ENCODE measurements at regions not wholly inside any gene's neighbourhood (a gene's known extent, or its start where the extent isn't known, plus 50 kb on each side); places are given as distances from the start of the nearest gene placed in this dataset.

DNA sequence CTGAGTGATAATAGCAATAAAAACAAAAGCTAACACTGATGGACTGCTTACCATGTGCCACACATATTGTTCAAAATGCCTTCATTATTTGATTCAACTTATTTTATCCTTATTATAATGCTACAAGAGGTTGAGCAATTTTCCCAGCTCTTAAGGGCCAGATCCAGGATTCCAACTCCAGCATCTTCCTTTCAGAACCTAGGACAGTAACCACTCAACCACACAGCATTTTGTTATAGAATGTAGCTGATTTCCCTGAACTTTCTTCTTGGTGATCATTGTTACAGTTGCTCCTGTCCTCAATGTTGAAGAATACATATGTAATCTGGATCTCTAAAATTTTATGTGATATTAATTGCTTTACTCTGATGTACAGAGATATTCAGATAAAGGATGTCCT is 341.7 kb downstream of the PIK3C3 start:
- TF ChIP-seq, protein P1, sequence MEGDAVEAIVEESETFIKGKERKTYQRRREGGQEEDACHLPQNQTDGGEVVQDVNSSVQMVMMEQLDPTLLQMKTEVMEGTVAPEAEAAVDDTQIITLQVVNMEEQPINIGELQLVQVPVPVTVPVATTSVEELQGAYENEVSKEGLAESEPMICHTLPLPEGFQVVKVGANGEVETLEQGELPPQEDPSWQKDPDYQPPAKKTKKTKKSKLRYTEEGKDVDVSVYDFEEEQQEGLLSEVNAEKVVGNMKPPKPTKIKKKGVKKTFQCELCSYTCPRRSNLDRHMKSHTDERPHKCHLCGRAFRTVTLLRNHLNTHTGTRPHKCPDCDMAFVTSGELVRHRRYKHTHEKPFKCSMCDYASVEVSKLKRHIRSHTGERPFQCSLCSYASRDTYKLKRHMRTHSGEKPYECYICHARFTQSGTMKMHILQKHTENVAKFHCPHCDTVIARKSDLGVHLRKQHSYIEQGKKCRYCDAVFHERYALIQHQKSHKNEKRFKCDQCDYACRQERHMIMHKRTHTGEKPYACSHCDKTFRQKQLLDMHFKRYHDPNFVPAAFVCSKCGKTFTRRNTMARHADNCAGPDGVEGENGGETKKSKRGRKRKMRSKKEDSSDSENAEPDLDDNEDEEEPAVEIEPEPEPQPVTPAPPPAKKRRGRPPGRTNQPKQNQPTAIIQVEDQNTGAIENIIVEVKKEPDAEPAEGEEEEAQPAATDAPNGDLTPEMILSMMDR (IDR thresholded peaks at IDR 0.05; ENCODE audit: insufficient read depth, low read length), result no peak
- peak; percentile 21 for DNase-seq (ENCODE audit: low read depth)
- H3K4me3 ChIP-seq (ENCODE audit: low read depth, low read length), result no peak overlapping the region

DNA sequence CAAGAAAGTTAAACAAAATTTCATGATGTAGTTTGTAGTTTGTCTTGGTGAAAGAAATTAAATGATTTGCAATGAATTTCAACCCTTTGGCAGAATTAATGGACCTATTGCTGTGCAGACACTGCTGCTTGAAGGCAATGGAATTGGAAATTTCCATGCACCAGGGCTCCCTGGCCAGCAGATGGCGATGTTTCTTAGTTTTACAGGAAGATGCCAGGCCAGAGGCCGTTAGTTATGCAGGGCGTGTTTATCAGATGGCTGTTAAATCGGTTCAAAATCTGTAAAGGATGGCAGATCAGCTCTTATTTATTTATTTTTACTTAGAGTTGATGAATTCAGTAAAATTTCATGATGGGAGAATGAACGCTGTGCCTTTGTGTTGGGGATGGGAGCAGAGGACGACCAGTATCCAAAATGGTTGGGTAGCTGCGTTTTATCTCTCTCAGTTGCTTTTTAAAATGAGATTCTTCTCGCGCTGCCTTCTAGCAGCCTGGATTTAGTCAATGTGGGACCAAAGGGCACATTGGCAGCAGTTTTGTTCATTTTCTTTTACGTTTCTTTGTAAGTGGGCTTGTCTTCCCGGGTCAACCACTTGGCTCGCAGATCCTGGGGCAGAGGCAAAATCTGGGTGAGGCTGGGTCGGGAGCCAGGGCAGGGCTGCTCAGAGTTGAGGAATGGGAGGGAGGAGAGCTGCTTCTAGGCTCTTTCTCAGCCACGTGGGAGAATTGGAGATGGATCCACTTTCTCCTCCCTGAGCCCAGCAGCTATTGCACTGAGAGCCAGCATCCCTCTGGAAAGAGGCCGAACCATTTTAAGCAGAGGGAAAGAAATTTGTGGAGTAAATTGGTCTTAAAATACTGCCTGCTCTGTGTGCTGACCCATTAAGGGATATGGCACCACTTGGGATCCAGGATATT is 344.0 kb downstream of the PIK3C3 start:
- TF ChIP-seq, protein P1 (IDR thresholded peaks at IDR 0.05; ENCODE audit: insufficient read depth, low read length), result peak; percentile 92
- peak overlapping the region; percentile 32 for H3K4me3 ChIP-seq (ENCODE audit: low read depth, low read length)
- DNase-seq (ENCODE audit: low read depth), result peak; percentile 86

DNA sequence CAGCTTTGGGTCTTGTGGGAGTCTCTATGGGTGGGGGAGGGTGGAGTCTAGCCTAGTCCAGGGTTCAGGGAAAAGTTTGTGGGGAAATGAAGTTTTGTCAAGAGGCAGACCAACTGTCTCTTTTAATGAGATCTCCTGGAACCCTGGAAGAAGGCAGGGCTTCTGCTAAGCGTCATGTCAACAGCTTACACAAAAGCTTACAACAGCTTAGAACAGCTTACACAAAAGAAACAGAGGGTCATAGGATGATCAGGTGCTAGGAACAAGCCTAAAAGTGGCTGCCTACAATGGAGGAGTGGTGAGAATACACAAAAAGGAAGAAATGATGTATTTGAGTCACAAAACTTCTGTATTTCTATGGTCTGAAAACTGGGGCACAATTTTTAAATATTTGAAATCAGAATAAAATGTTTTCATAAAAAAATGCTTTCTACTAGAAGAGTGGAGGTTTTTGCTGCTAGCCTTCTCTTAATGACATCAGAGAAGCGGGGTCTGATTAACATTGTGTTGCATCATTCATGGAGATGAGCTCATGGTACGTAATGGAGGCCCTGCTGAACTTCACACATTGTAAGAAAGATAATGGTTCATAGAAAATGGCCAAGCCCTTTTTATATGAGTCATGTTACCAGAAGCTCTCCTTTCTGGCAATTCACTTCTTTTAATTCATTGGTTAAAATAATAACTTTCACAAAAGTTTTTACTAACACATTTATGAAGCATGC is 351.0 kb downstream of the PIK3C3 start:
- TF ChIP-seq, protein P1 (IDR thresholded peaks at IDR 0.05; ENCODE audit: insufficient read depth, low read length), result no peak
- peak; percentile 49 for DNase-seq (ENCODE audit: low read depth)
- H3K4me3 ChIP-seq (ENCODE audit: low read depth, low read length), result no peak overlapping the region

DNA sequence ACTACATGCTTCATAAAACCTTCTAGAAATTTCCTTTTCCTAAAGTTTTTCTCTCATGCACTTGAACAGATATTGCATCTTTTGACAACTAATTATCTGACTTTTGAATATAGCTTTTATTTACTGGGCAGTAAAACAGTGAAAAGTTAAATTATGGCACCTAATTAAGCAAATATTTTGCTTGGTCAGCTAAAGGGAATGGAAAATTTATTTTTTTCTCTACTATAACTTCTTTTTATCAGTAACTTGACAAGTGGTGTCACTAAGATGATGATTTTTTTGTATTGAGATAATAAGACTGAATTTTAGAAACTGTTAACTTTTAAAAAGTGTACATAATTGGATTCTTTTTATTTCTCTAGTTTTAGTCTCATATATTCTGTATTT is 351.6 kb downstream of the PIK3C3 start:
- no peak overlapping the region for H3K4me3 ChIP-seq (ENCODE audit: low read depth, low read length)
- TF ChIP-seq, protein P1 (IDR thresholded peaks at IDR 0.05; ENCODE audit: insufficient read depth, low read length), result no peak
- DNase-seq (ENCODE audit: low read depth), result no peak

DNA sequence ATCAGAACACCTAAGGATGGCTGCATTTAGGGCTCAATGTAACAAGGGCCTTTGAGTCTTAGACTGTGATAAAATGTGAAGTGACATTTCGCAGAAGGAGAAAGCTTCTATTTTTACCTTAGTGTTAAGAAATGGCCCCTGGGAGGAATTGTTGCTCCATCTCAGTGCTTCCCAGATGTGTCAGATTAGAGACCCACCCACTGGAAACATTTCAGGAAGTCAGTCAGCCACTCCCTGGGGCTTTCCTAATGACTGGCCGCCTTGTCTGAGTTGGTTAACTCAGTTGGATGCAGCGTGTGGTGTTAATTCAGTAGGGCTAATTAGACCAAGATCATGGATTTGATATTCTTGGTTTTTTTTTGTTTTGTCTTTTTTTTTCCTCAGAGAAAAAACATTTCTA is 355.9 kb downstream of the PIK3C3 start:
- no peak overlapping the region for H3K4me3 ChIP-seq (ENCODE audit: low read depth, low read length)
- DNase-seq (ENCODE audit: low read depth), result peak; percentile 75
- TF ChIP-seq, protein P1 (IDR thresholded peaks at IDR 0.05; ENCODE audit: insufficient read depth, low read length), result no peak

DNA sequence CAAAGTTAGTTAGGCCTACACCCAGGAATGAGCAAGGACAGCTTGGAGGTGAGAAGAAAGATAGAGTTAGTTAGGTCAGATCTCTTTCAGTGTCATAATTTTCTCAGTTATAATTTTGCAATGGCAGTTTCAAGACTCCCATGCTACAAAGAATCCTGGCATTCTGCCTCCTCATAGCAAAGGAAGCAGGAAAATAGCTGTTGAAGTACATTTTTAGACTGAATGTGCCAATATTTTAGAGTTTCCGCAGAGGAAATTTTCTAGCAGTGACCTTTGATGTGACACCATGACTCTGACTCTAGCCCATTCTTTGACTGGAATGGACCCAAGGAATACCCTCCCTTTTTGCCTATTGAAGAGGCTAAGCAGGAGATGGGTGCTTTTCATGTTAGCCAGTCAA is 371.7 kb downstream of the PIK3C3 start:
- TF ChIP-seq, protein P1 (IDR thresholded peaks at IDR 0.05; ENCODE audit: insufficient read depth, low read length), result no peak
- H3K4me3 ChIP-seq (ENCODE audit: low read depth, low read length), result no peak overlapping the region
- DNase-seq (ENCODE audit: low read depth), result no peak

All from fibroblast of the aortic adventitia (primary cell).